Adipocyte (in vitro differentiated cells): ENCODE measurements at regions not wholly inside any gene's neighbourhood (a gene's known extent, or its start where the extent isn't known, plus 50 kb on each side); places are given as distances from the start of the nearest gene placed in this dataset.
"Not testable (repeated sequence)": the region's sequence is repeated elsewhere in the genome, so short reads cannot be mapped to it uniquely, and the experiment has no call there.

Source experiments
- DNase-seq: peaks from one replicate; pipeline ENCODE4 v3.0.0-alpha.2; 2015; ENCODE audit warnings: low read depth
- H3K27me3 ChIP-seq: replicated peaks from 2 replicates; pipeline ENCODE4 v1.7.0; 2013; ENCODE audit warnings: mild to moderate bottlenecking, low read length, moderate library complexity; ENCODE audit not compliant: control insufficient read depth, insufficient read depth
- H3K36me3 ChIP-seq: 2 replicates; pipeline ENCODE4 v1.7.0; 2013; ENCODE audit warnings: low read length, mild to moderate bottlenecking, moderate library complexity; ENCODE audit not compliant: control insufficient read depth, insufficient read depth, severe bottlenecking
- H3K4me1 ChIP-seq: 2 replicates; pipeline ENCODE4 v1.7.0; 2013; ENCODE audit warnings: mild to moderate bottlenecking, low read length, moderate library complexity; ENCODE audit not compliant: control insufficient read depth, insufficient read depth
- H3K4me3 ChIP-seq: 2 replicates; pipeline ENCODE4 v1.7.0; 2013; ENCODE audit warnings: mild to moderate bottlenecking, low read length, moderate library complexity
- H3K9ac ChIP-seq: 2 replicates; pipeline ENCODE4 v1.7.0; 2013; ENCODE audit warnings: mild to moderate bottlenecking, low read length, moderate library complexity
- H3K9me3 ChIP-seq: 2 replicates; pipeline ENCODE4 v1.7.0; 2013; ENCODE audit warnings: mild to moderate bottlenecking, low read length, moderate library complexity; ENCODE audit not compliant: control insufficient read depth

DNA sequence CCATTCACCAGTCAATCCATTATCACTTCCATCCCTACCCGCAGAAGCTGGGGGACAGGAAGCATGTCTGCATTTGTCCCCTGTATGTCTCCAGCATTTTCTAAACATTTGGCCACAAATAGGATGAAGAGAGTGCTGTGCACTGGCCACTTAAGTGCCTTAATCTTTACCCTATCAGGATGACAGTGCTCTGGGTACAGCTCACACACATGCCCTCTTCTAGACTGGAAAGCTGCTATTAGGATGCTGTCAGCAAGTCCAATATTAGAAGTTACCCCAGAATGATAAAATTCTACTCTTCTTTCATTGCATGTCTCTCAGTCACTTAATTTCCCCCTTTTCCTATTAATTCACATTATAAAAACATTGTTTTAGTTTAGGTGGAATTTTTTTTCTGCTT lies 168.4 kb downstream of the RASEF start:
- DNase-seq: no peak
- Histone ChIP-seq H3K4me3 (no peak overlapping the region), H3K9ac (no peak overlapping the region), H3K9me3 (no peaks in the 10 kb centered on the region), H3K27me3 (no peaks in the 10 kb centered on the region), H3K4me1 (no peaks in the 10 kb centered on the region), H3K36me3 (no peaks in the 10 kb centered on the region)

DNA sequence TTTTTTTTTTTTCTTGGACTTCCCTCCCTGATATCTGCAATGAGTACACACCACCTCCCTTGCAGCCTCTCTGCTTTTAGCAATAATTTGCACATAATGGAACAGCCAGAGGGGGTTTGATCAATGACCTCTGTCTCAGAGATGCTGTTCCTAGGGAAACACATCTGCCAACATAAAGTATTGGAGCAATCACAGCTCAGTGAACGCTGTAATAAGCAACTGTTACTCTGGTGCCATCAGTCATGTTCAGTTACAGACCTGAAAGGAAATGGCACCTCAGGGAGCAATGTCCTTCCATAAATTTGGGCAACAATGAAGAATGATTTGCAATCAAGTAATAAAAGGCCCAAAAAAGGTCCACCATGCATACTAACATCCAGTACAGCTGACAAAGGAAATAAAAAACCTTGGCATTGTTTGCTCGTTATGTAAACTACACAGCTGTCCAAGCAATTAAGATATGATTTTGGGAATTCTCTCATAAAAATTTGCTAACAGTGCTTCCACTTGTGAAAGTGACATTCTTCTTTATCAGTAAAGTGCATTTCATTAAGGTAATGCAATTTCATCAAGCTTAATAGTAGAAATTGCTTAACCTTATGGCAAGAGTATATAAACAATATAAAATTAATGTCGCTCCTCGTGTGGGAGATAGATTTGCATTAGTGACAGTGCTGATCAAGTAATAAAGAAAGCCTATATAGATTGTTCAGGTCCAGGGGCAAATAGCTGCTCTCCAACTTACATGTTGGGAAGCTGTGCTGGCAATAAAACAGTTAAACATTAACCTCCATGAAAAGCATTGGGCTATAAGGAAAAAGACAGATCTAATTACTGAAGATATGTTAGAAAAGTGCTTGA lies 167.8 kb downstream of the RASEF start:
- no peaks in the 10 kb centered on the region for H3K4me1 ChIP-seq
- H3K9ac ChIP-seq: no peak overlapping the region
- no peak overlapping the region for H3K4me3 ChIP-seq
- DNase-seq: no peak
- no peaks in the 10 kb centered on the region for H3K27me3 ChIP-seq
- no peaks in the 10 kb centered on the region for H3K9me3 ChIP-seq
- H3K36me3 ChIP-seq: no peaks in the 10 kb centered on the region

DNA sequence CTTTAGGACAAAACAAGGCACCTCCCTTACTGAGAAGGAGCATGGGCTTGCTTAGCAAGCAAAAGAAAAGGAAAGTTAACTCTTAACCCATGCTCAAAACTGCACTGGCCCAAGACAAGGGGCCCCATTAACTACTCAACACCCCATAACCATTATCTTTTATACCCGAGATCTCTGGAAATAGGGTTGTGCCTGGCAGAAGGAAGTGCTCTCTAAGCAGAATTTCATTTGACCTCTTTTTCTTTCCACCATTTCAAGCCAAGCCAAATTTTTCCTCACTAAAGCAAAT lies 167.2 kb downstream of the RASEF start:
- Histone ChIP-seq H3K27me3 (no peaks in the 10 kb centered on the region), H3K9ac (no peak overlapping the region), H3K4me3 (no peak overlapping the region), H3K4me1 (no peaks in the 10 kb centered on the region), H3K9me3 (no peaks in the 10 kb centered on the region), H3K36me3 (no peaks in the 10 kb centered on the region)
- DNase-seq: no peak

DNA sequence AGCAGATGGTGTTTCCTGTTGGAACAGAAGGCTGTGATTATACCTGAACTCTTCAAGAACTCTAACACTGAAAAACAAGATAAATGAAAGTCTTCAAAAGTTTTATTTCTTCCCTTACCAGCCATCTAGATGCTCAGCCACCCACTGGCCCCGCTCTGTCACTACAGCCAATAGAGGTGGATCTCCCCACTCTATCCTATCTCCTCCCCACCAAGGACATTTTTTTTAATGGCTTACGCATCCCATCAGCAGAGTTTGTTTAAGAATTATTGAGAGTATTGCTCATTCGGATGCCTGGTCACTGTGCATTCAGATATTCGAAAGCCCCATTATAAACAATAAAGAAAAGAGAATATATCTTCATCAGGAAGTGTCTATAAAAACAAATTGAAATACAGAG lies 159.4 kb downstream of the RASEF start:
- DNase-seq: no peak
- H3K4me3 ChIP-seq: no peak overlapping the region
- no peaks in the 10 kb centered on the region for H3K27me3 ChIP-seq
- no peak overlapping the region for H3K9ac ChIP-seq
- no peaks in the 10 kb centered on the region for H3K9me3 ChIP-seq
- H3K36me3 ChIP-seq: no peaks in the 10 kb centered on the region
- no peaks in the 10 kb centered on the region for H3K4me1 ChIP-seq

- Histone ChIP-seq H3K9ac (no peak overlapping the region), H3K4me1 (no peaks in the 10 kb centered on the region), H3K9me3 (peaks cover 3% of the 10 kb centered on the region), H3K4me3 (no peak overlapping the region), H3K36me3 (no peaks in the 10 kb centered on the region), H3K27me3 (no peaks in the 10 kb centered on the region)
- DNase-seq: no peak
Observed at GRCh38 chr9:82911996-82912395, 150.9 kb downstream of the RASEF start.

DNA sequence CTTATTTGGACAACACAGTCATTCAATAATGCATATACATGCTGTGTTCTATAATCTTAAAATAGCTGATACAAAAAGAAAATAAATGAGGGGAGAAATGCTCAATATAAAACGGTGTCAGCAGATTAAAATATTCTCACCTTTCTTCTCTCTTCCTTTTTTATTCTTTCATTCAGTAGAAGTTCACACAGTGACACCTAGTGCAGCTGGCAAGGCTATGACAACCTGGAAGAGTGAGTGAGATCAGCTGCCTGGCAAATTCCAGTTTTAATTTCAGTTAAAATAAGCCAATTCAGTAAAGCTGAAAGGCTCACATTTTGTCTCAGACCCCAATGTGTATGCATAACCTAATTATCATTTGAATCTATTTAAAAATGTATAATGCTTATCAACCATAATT lies 150.3 kb downstream of the RASEF start:
- Histone ChIP-seq H3K27me3 (no peaks in the 10 kb centered on the region), H3K9me3 (peaks cover 3% of the 10 kb centered on the region), H3K4me1 (no peaks in the 10 kb centered on the region), H3K9ac (no peak overlapping the region), H3K36me3 (no peaks in the 10 kb centered on the region), H3K4me3 (no peak overlapping the region)
- no peak for DNase-seq

GRCh38 chr9:82916238-82916637 lies 146.7 kb downstream of the RASEF start:
- not testable (repeated sequence) for DNase-seq, H3K36me3 ChIP-seq, H3K4me1 ChIP-seq, H3K4me3 ChIP-seq, H3K27me3 ChIP-seq, H3K9me3 ChIP-seq, H3K9ac ChIP-seq

- no peak for DNase-seq
- Histone ChIP-seq H3K36me3 (no peaks in the 10 kb centered on the region), H3K4me1 (no peaks in the 10 kb centered on the region), H3K9ac (no peak overlapping the region), H3K9me3 (peaks cover 3% of the 10 kb centered on the region), H3K4me3 (no peak overlapping the region), H3K27me3 (peaks cover 3% of the 10 kb centered on the region)
Observed at GRCh38 chr9:82920154-82920553, 142.8 kb downstream of the RASEF start.

DNA sequence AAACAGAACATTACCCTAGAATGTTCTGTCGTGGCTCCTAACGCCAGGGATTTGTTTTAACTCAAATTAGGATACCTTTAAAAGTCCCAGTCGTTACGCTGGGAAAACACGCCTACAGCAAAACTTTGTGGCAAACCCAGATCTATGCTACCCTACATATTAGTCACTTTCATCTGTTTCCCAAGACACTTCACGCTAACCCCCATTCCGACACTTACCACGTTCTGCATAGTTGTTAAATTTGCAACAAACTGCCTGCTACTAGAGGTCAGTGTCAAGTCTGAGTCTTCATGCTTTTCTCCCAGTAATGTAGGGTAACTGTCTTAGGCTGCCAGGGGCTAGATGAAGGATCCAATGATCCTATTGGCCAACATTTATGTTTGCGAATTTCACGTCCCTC lies 140.3 kb downstream of the RASEF start:
- Histone ChIP-seq H3K27me3 (peaks cover 3% of the 10 kb centered on the region), H3K4me1 (no peaks in the 10 kb centered on the region), H3K36me3 (no peaks in the 10 kb centered on the region), H3K9ac (no peak overlapping the region), H3K4me3 (no peak overlapping the region), H3K9me3 (no peaks in the 10 kb centered on the region)
- no peak for DNase-seq

- H3K9ac ChIP-seq: no peak overlapping the region
- H3K4me3 ChIP-seq: no peak overlapping the region
- no peak for DNase-seq
- no peaks in the 10 kb centered on the region for H3K9me3 ChIP-seq
- no peaks in the 10 kb centered on the region for H3K4me1 ChIP-seq
- H3K27me3 ChIP-seq: peaks cover 3% of the 10 kb centered on the region
- no peaks in the 10 kb centered on the region for H3K36me3 ChIP-seq
Observed at GRCh38 chr9:82923092-82923911, 139.6 kb downstream of the RASEF start.

DNA sequence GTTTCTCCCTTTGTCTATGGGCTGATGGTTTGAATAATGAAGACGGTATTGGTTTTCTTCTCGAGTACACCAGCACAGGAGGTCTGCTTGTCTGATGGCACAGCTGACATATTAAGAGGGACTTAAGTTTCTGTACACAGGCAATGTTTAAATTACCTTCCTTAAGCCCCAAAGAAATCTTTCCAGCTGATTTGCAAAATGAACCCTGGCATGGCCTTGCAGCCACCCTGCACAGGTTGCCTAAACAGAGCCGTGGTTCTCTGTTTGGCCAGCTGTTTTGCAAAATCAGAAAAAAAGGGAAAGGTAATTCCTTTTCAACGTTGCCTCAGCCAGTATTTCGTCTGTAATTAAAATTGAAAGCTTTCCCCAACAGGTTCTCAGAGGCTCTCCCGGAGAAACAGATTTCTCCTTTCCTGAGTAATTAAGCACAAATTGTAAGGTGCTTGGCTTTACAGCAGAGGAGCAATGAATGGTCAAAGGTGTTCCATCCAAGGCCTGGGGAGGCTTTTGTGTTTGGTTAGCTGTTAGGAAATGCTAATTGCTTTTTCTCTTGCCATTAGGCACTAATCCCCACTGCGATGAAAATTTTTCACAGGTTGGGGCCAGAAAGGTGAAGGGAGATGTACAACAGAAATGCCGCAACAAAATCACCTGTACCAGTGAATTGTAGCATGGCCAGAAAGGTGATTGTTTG lies 138.9 kb downstream of the RASEF start:
- Histone ChIP-seq H3K4me1 (no peaks in the 10 kb centered on the region), H3K9ac (no peak overlapping the region), H3K27me3 (peaks cover 3% of the 10 kb centered on the region), H3K4me3 (no peak overlapping the region), H3K36me3 (no peaks in the 10 kb centered on the region), H3K9me3 (no peaks in the 10 kb centered on the region)
- DNase-seq: no peak
